HEK293 (cell line): ENCODE measurements at regions not wholly inside any gene's neighbourhood (a gene's known extent, or its start where the extent isn't known, plus 50 kb on each side); places are given as distances from the start of the nearest gene placed in this dataset.

Source experiments
- FEZF1 ChIP-seq: fragments of 450-650 bp; formaldehyde crosslinking; IDR thresholded peaks from 2 replicates; pipeline ENCODE4 v1.5.1; 2016; ENCODE audit warnings: missing biosample characterization, missing genetic modification characterization
- MZF1 ChIP-seq: fragments of 450-650 bp; formaldehyde crosslinking; IDR thresholded peaks from 2 replicates; pipeline ENCODE4 v1.5.1; 2017; ENCODE audit warnings: missing biosample characterization, missing genetic modification characterization, borderline replicate concordance
- PRDM10 ChIP-seq: fragments of 450-650 bp; formaldehyde crosslinking; IDR thresholded peaks from 2 replicates; pipeline ENCODE4 v1.5.1; 2016; ENCODE audit warnings: missing biosample characterization, missing genetic modification characterization
- PRDM2 ChIP-seq: fragments of 450-650 bp; formaldehyde crosslinking; IDR thresholded peaks from 2 replicates; pipeline ENCODE4 v1.5.1; 2016; ENCODE audit warnings: missing biosample characterization, missing genetic modification characterization, borderline replicate concordance
- TRIM28 ChIP-seq: IDR thresholded peaks from 2 replicates; pipeline ENCODE4 v1.6.1; 2011; ENCODE audit warnings: low read length, control low read depth, borderline replicate concordance
- ZBTB7A ChIP-seq: fragments of 450-650 bp; formaldehyde crosslinking; IDR thresholded peaks from 2 replicates; pipeline ENCODE4 v1.5.1; 2016; ENCODE audit warnings: low read depth, missing biosample characterization, missing genetic modification characterization
- ZFP41 ChIP-seq: fragments of 450-650 bp; formaldehyde crosslinking; IDR thresholded peaks from 2 replicates; pipeline ENCODE4 v1.5.1; 2016; ENCODE audit warnings: missing biosample characterization, missing genetic modification characterization, borderline replicate concordance
- ZFP69B ChIP-seq: fragments of 450-650 bp; formaldehyde crosslinking; IDR thresholded peaks from 2 replicates; pipeline ENCODE4 v1.5.1; 2016; ENCODE audit warnings: missing biosample characterization, missing genetic modification characterization
- ZNF114 ChIP-seq: fragments of 450-650 bp; formaldehyde crosslinking; IDR thresholded peaks from 2 replicates; pipeline ENCODE4 v1.5.0; 2017; ENCODE audit warnings: missing biosample characterization, missing genetic modification characterization
- ZNF132 ChIP-seq: fragments of 450-650 bp; formaldehyde crosslinking; IDR thresholded peaks from 2 replicates; pipeline ENCODE4 v1.5.1; 2017; ENCODE audit warnings: missing biosample characterization, missing genetic modification characterization, borderline replicate concordance
- ZNF157 ChIP-seq: fragments of 450-650 bp; formaldehyde crosslinking; IDR thresholded peaks from 2 replicates; pipeline ENCODE4 v1.5.1; 2016; ENCODE audit warnings: missing biosample characterization, missing genetic modification characterization
- ZNF24 ChIP-seq: fragments of 450-650 bp; formaldehyde crosslinking; IDR thresholded peaks from 2 replicates; pipeline ENCODE4 v1.5.1; 2016; ENCODE audit warnings: missing biosample characterization, missing genetic modification characterization
- ZNF335 ChIP-seq: fragments of 450-650 bp; formaldehyde crosslinking; conservative IDR thresholded peaks from 2 replicates; pipeline ENCODE4 v1.5.1; 2016; ENCODE audit warnings: missing biosample characterization, missing genetic modification characterization
- ZNF366 ChIP-seq: fragments of 450-650 bp; formaldehyde crosslinking; conservative IDR thresholded peaks from 2 replicates; pipeline ENCODE4 v1.5.1; 2016; ENCODE audit warnings: missing biosample characterization, missing genetic modification characterization
- ZNF37A ChIP-seq: fragments of 450-650 bp; IDR thresholded peaks from 2 replicates; pipeline ENCODE4 v1.5.1; 2018; ENCODE audit warnings: missing biosample characterization, missing genetic modification characterization
- ZNF488 ChIP-seq: fragments of 450-650 bp; formaldehyde crosslinking; IDR thresholded peaks from 2 replicates; pipeline ENCODE4 v1.5.1; 2016; ENCODE audit warnings: missing biosample characterization, missing genetic modification characterization
- ZNF529 ChIP-seq: fragments of 450-650 bp; formaldehyde crosslinking; IDR thresholded peaks from 2 replicates; pipeline ENCODE4 v1.5.1; 2017; ENCODE audit warnings: missing genetic modification characterization, missing biosample characterization; ENCODE audit not compliant: insufficient replicate concordance
- ZNF544 ChIP-seq: fragments of 450-650 bp; formaldehyde crosslinking; IDR thresholded peaks from 2 replicates; pipeline ENCODE4 v1.5.0; 2017; ENCODE audit warnings: missing biosample characterization, missing genetic modification characterization
- ZNF639 ChIP-seq: fragments of 450-650 bp; formaldehyde crosslinking; IDR thresholded peaks from 2 replicates; pipeline ENCODE4 v1.5.1; 2016; ENCODE audit warnings: missing biosample characterization, missing genetic modification characterization
- ZNF654 ChIP-seq: fragments of 450-650 bp; formaldehyde crosslinking; IDR thresholded peaks from 2 replicates; pipeline ENCODE4 v1.5.1; 2016; ENCODE audit warnings: low read depth, missing biosample characterization, missing genetic modification characterization
- ZSCAN18 ChIP-seq: fragments of 450-650 bp; formaldehyde crosslinking; IDR thresholded peaks from 2 replicates; pipeline ENCODE4 v1.5.1; 2016; ENCODE audit warnings: missing biosample characterization, missing genetic modification characterization

- TF ChIP-seq ZNF24: no peak
- TF ChIP-seq PRDM2 (tag by site-specific recombination): no peak
- no peak for TF ChIP-seq ZNF654
- TF ChIP-seq MZF1 (tag by site-specific recombination): no peak
- TF ChIP-seq ZNF488: no peak
- TF ChIP-seq ZNF366 (tag by site-specific recombination): peak; percentile 19; the same call in 1 of the 2 replicates
- no peak for TF ChIP-seq ZBTB7A (tag by site-specific recombination)
- TF ChIP-seq TRIM28: no peak
- no peak for TF ChIP-seq ZNF37A (tag by site-specific recombination)
- TF ChIP-seq ZNF544: no peak
- no peak for TF ChIP-seq ZNF114 (tag by site-specific recombination)
- no peak for TF ChIP-seq ZFP69B (tag by site-specific recombination)
- no peak for TF ChIP-seq ZNF157 (tag by site-specific recombination)
- no peak for TF ChIP-seq ZNF529 (tag by site-specific recombination)
- no peak for TF ChIP-seq ZFP41 (tag by site-specific recombination)
- TF ChIP-seq PRDM10: peak; percentile 64
- TF ChIP-seq ZSCAN18 (tag by site-specific recombination): no peak
- no peak for TF ChIP-seq ZNF132 (tag by site-specific recombination)
- peak; percentile 56 for TF ChIP-seq FEZF1 (tag by site-specific recombination)
- TF ChIP-seq ZNF639: no peak
- TF ChIP-seq ZNF335 (tag by site-specific recombination): no peak
These were observed 104.5 kb downstream of the NXPE2 start (continued) for GRCh38 chr11:114782650-114783310.
